ENCODE measurements at regions not wholly inside any gene's neighbourhood (a gene's known extent, or its start where the extent isn't known, plus 50 kb on each side); places are given as distances from the start of the nearest gene placed in this dataset.

- H4K20me1 ChIP-seq (ENCODE audit: control insufficient read depth, extremely low read depth, insufficient read depth, low read length) = no peaks in the 10 kb centered on the region
- H3K9ac ChIP-seq (ENCODE audit: control insufficient read depth, extremely low read depth, insufficient read depth, low read length) = no peak overlapping the region
- DNase-seq (ENCODE audit: low read depth, low spot score) = no peak
- H3K9me1 ChIP-seq (ENCODE audit: control insufficient read depth, extremely low read depth, insufficient read depth, low read length) = no peaks in the 10 kb centered on the region
- H3K9me3 ChIP-seq (ENCODE audit: control insufficient read depth, low read depth, low read length) = no peaks in the 10 kb centered on the region
- H3K4me3 ChIP-seq (ENCODE audit: control insufficient read depth in 2 of 3, extremely low read depth in 1 of 3, insufficient read depth in 2 of 3, low read depth in 1 of 3, low read length in 3 of 3) = no peak overlapping the region
- H3K4me1 ChIP-seq (ENCODE audit: control insufficient read depth, extremely low read depth, insufficient read depth, low read length) = no peaks in the 10 kb centered on the region
- H3K27me3 ChIP-seq (ENCODE audit: control insufficient read depth, extremely low read depth, insufficient read depth, low read length) = no peaks in the 10 kb centered on the region
- no peaks in the 10 kb centered on the region for H3K79me2 ChIP-seq (ENCODE audit: control insufficient read depth, insufficient read depth, low read length)
- dilution Hi-C loops (cut with MboI; ENCODE audit: extremely low pct_ligation_motif_present, low sequenced_read_pairs) = no loop called here
- no peaks in the 10 kb centered on the region for H3K36me3 ChIP-seq (ENCODE audit: control insufficient read depth in 2 of 2, extremely low read depth in 1 of 2, insufficient read depth in 2 of 2, low read length in 2 of 2)
- TF ChIP-seq EZH2 (IDR thresholded peaks at IDR 0.05; ENCODE audit: low read length) (no peak), CTCF (optimal IDR thresholded peaks at IDR 0.05 in 1 of 3, IDR thresholded peaks at IDR 0.05 in 1 of 3, conservative IDR thresholded peaks at IDR 0.05 in 1 of 3; ENCODE audit: extremely low read depth in 1 of 3, insufficient read depth in 2 of 3, low read length in 3 of 3) (no peak)
- no peak overlapping the region for H3K4me2 ChIP-seq (ENCODE audit: control insufficient read depth, extremely low read depth, insufficient read depth, low read depth, low read length)
- H3K27ac ChIP-seq (ENCODE audit: control insufficient read depth, insufficient read depth, low read length) = no peak overlapping the region
- FAIRE-seq = no peak
- H2AFZ ChIP-seq (ENCODE audit: control insufficient read depth, low read length) = no peak overlapping the region
Measured at GRCh38 chr4:101670370-101670769, 120.2 kb upstream of the BANK1 start.

- no peak for FAIRE-seq
Measured at GRCh38 chr4:101669832-101670188, 120.7 kb upstream of the BANK1 start.

More at GRCh38 chr4:101669832-101670188, 120.7 kb upstream of the BANK1 start:
- H3K9ac ChIP-seq (ENCODE audit: control insufficient read depth, extremely low read depth, insufficient read depth, low read length) = no peak overlapping the region
- no peaks in the 10 kb centered on the region for H4K20me1 ChIP-seq (ENCODE audit: control insufficient read depth, extremely low read depth, insufficient read depth, low read length)
- dilution Hi-C loops (cut with MboI; ENCODE audit: extremely low pct_ligation_motif_present, low sequenced_read_pairs) = no loop called here
- no peak overlapping the region for H3K4me3 ChIP-seq (ENCODE audit: control insufficient read depth in 2 of 3, extremely low read depth in 1 of 3, insufficient read depth in 2 of 3, low read depth in 1 of 3, low read length in 3 of 3)
- H3K4me1 ChIP-seq (ENCODE audit: control insufficient read depth, extremely low read depth, insufficient read depth, low read length) = no peaks in the 10 kb centered on the region
- H3K27me3 ChIP-seq (ENCODE audit: control insufficient read depth, extremely low read depth, insufficient read depth, low read length) = no peaks in the 10 kb centered on the region
- H3K9me1 ChIP-seq (ENCODE audit: control insufficient read depth, extremely low read depth, insufficient read depth, low read length) = no peaks in the 10 kb centered on the region
- no peak overlapping the region for H2AFZ ChIP-seq (ENCODE audit: control insufficient read depth, low read length)
- no peak overlapping the region for H3K4me2 ChIP-seq (ENCODE audit: control insufficient read depth, extremely low read depth, insufficient read depth, low read depth, low read length)
- H3K27ac ChIP-seq (ENCODE audit: control insufficient read depth, insufficient read depth, low read length) = no peak overlapping the region
- TF ChIP-seq CTCF (optimal IDR thresholded peaks at IDR 0.05 in 1 of 3, IDR thresholded peaks at IDR 0.05 in 1 of 3, conservative IDR thresholded peaks at IDR 0.05 in 1 of 3; ENCODE audit: extremely low read depth in 1 of 3, insufficient read depth in 2 of 3, low read length in 3 of 3) (no peak), EZH2 (IDR thresholded peaks at IDR 0.05; ENCODE audit: low read length) (no peak)
- H3K36me3 ChIP-seq (ENCODE audit: control insufficient read depth in 2 of 2, extremely low read depth in 1 of 2, insufficient read depth in 2 of 2, low read length in 2 of 2) = no peaks in the 10 kb centered on the region
- no peak for DNase-seq (ENCODE audit: low read depth, low spot score)
- H3K79me2 ChIP-seq (ENCODE audit: control insufficient read depth, insufficient read depth, low read length) = no peaks in the 10 kb centered on the region
- no peaks in the 10 kb centered on the region for H3K9me3 ChIP-seq (ENCODE audit: control insufficient read depth, low read depth, low read length)
